Activated CD8-positive, alpha-beta memory T cell treated with anti-CD3 and anti-CD28 coated beads for 1 hour (primary cell): ENCODE measurements at regions not wholly inside any gene's neighbourhood (a gene's known extent, or its start where the extent isn't known, plus 50 kb on each side); places are given as distances from the start of the nearest gene placed in this dataset.
"Not testable (repeated sequence)": the region's sequence is repeated elsewhere in the genome, so short reads cannot be mapped to it uniquely, and the experiment has no call there.

ENCODE experiments used
- DNase-seq, 2 donors: peaks; one replicate each; pipeline ENCODE4 v3.0.0-alpha.2; 2020; ENCODE audit warnings: low read depth in 1 of 2; ENCODE audit errors: extremely low read depth in 1 of 2

GRCh38 chr7:113176180-113176579, 57.8 kb upstream of the SMIM30 start:
- DNase-seq: not testable (repeated sequence)

- no peak for DNase-seq
These were observed 57.3 kb upstream of the SMIM30 start for GRCh38 chr7:113175525-113176104.

- no peak for DNase-seq
These were observed 54.4 kb upstream of the SMIM30 start for GRCh38 chr7:113172726-113173125.

- DNase-seq: no peak
These were observed 52.2 kb upstream of the SMIM30 start for GRCh38 chr7:113170591-113170990.
